IMR-90 (cell line): ENCODE measurements at regions not wholly inside any gene's neighbourhood (a gene's known extent, or its start where the extent isn't known, plus 50 kb on each side); places are given as distances from the start of the nearest gene placed in this dataset.

ENCODE experiments used
- BHLHE40 ChIP-seq: fragments of 150-350 bp; IDR thresholded peaks from 2 replicates; pipeline ENCODE4 v1.6.1; 2016; ENCODE audit warnings: mild to moderate bottlenecking, low read depth, low read length
- CEBPB ChIP-seq: IDR thresholded peaks from 2 replicates; pipeline ENCODE4 v1.6.1; 2012; ENCODE audit warnings: low read depth, low read length, improper control_type of control experiment
- CHD1 ChIP-seq: IDR thresholded peaks from 2 replicates; pipeline ENCODE4 v1.6.1; 2012; ENCODE audit warnings: low read depth, low read length, improper control_type of control experiment
- CTCF ChIP-seq: conservative IDR thresholded peaks from 2 replicates; pipeline ENCODE4 v1.5.1; 2012; ENCODE audit warnings: mild to moderate bottlenecking, low read depth, low read length, improper control_type of control experiment
- POLR2A ChIP-seq: IDR thresholded peaks from 2 replicates; pipeline ENCODE4 v1.6.1; 2012; ENCODE audit warnings: mild to moderate bottlenecking, low read depth, low read length
- SMC3 ChIP-seq: fragments of 150-350 bp; IDR thresholded peaks from 2 replicates; pipeline ENCODE4 v1.6.1; 2016; ENCODE audit warnings: low read depth, mild to moderate bottlenecking, antibody characterized with exemption, low read length, moderate library complexity

GRCh38 chr6:85986681-85987080 is 344.0 kb upstream of the SYNCRIP start:
- TF ChIP-seq CTCF (no peak), POLR2A (no peak), BHLHE40 (no peak), CEBPB (no peak), SMC3 (no peak), CHD1 (no peak)
